Aorta (tissue), 5 donors: ENCODE measurements at regions not wholly inside any gene's neighbourhood (a gene's known extent, or its start where the extent isn't known, plus 50 kb on each side); places are given as distances from the start of the nearest gene placed in this dataset.

Source experiments
- ATAC-seq: fragments of 200-7000 bp; cut with Tn5 transposase; one replicate; pipeline ENCODE4 v1.9.1; 2022; ENCODE audit warnings: moderate library complexity; ENCODE audit not compliant: low FRiP score
- DNase-seq, 2 donors: peaks; one replicate each; pipeline ENCODE4 v3.0.0-alpha.2; 2020
- H3K27ac ChIP-seq, 2 donors: one replicate each; pipeline ENCODE4 v1.5.1; 2013; ENCODE audit warnings: low read length in 2 of 2, mild to moderate bottlenecking in 2 of 2, moderate library complexity in 2 of 2, control low read depth in 1 of 2, inconsistent platforms in 1 of 2, low read depth in 1 of 2
- H3K27me3 ChIP-seq, 2 donors: one replicate each; pipeline ENCODE4 v1.6.1; 2013; ENCODE audit warnings: control low read depth in 1 of 2, low read length in 1 of 2, mild to moderate bottlenecking in 1 of 2, moderate library complexity in 1 of 2; ENCODE audit not compliant: insufficient read depth in 2 of 2, control insufficient read depth in 1 of 2
- H3K36me3 ChIP-seq, 2 donors: one replicate each; pipeline ENCODE4 v1.6.1; 2013; ENCODE audit warnings: control low read depth in 1 of 2, low read length in 1 of 2, mild to moderate bottlenecking in 1 of 2; ENCODE audit not compliant: insufficient read depth in 2 of 2, control insufficient read depth in 1 of 2
- H3K4me1 ChIP-seq, 2 donors: one replicate each; pipeline ENCODE4 v1.6.1; 2013; ENCODE audit warnings: low read length in 2 of 2, control low read depth in 1 of 2, mild to moderate bottlenecking in 1 of 2, moderate library complexity in 1 of 2; ENCODE audit not compliant: insufficient read depth in 2 of 2, control insufficient read depth in 1 of 2
- H3K4me3 ChIP-seq, 2 donors: one replicate each; pipeline ENCODE4 v1.5.1; 2013; ENCODE audit warnings: low read length in 2 of 2, control low read depth in 1 of 2, mild to moderate bottlenecking in 1 of 2
- H3K9me3 ChIP-seq: one replicate; pipeline ENCODE4 v1.6.1; 2013; ENCODE audit warnings: mild to moderate bottlenecking, low read length; ENCODE audit not compliant: control insufficient read depth
- WGBS, 2 donors: extraction: QIAGEN DNeasy Blood & Tissue Kit; methylation state at CpG; one replicate each; pipeline ENCODE4 v1.1.7; 2013; 5-methylcytosine and 5-hydroxymethylcytosine counted together
- intact Hi-C, 2 donors: fragments of 100-400 bp; cut with DNase I; formaldehyde crosslinking; loops; one replicate each; pipeline versions ENCODE4 v1.14.2 to v1.15.0; 2022
- donor health status: healthy with polysubstance abuse.
- donor health status: Bipolar disorder and iron deficiency.
- donor health status: DM: no; HTN: no; CAD: no.
- donor health status: DM: no; HTN: no; CAD: no.
- donor health status: DM: yes; HTN: yes; CAD: no.

DNA sequence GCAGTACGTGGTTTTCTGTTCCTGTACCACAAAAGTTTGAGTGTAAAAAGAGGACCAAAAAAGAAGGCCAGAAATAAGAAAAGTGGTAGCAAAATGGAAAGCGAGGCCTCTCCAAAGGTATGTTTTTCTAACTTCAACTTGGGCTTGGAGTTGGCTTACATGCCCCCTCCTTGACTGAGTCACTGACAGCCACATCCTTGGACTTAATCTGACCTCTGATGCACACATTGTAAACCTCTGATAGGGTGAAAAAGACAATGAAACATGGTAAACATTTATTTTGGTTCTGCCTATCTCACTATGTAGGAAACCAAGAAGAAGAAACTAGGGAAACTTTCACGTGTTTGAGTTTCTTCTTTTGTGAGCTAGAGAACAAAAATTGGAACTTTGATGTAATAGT is 503.2 kb upstream of the ID4 start:
- intact Hi-C loops: no loop called here
- no peak for ATAC-seq

DNA sequence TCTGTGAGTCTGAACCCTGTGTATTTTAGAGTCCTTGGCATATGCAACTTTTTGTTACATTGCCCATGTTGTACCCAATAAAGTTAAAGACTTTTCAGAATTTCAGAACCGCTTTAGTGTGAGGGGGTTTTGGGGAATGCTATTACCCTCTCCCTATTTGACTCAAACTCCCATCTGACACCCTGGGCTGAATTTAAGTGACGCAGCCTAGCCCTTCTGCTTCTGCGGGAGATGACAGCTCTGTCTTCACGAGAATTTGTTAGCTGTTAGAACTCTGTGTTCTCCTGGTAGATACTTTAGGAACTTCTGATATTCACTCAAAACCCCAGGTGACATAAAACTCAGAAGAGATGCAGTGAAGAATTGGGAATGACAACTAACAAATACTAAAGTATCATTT is 500.6 kb upstream of the ID4 start:
- no peak overlapping the region for H3K27ac ChIP-seq

More for the DNA sequence above, 503.2 kb upstream of the ID4 start:
- no peaks in the 10 kb centered on the region for H3K9me3 ChIP-seq
- H3K4me1 ChIP-seq: no peaks in the 10 kb centered on the region
- no peak overlapping the region for H3K27ac ChIP-seq
- no peaks in the 10 kb centered on the region for H3K27me3 ChIP-seq
- 53 to 54% methylated on average over 3 of the region's 3 CpGs for WGBS, 2 donors
- no peaks in the 10 kb centered on the region for H3K36me3 ChIP-seq
- no peak for DNase-seq
- H3K4me3 ChIP-seq: no peak overlapping the region

GRCh38 chr6:19337101-19337500 is 500.1 kb upstream of the ID4 start:
- DNase-seq (no peak), ATAC-seq (no peak)
- Histone ChIP-seq H3K9me3 (no peaks in the 10 kb centered on the region), H3K4me3 (no peak overlapping the region), H3K36me3 (no peaks in the 10 kb centered on the region), H3K4me1 (no peaks in the 10 kb centered on the region), H3K27me3 (no peaks in the 10 kb centered on the region), H3K27ac (no peak overlapping the region)
- 86 to 88% methylated on average over 6 of the region's 6 CpGs for WGBS, 2 donors
- intact Hi-C loops: no loop called here

More for the DNA sequence above, 500.6 kb upstream of the ID4 start:
- WGBS, 2 donors: 91 to 94% methylated on average over 4 of the region's 4 CpGs
- no peak for ATAC-seq
- Histone ChIP-seq H3K27me3 (no peaks in the 10 kb centered on the region), H3K36me3 (no peaks in the 10 kb centered on the region), H3K4me3 (no peak overlapping the region), H3K4me1 (no peaks in the 10 kb centered on the region), H3K9me3 (no peaks in the 10 kb centered on the region)
- intact Hi-C loops: no loop called here
- DNase-seq: no peak

GRCh38 chr6:19342616-19343015 is 494.6 kb upstream of the ID4 start:
- no peaks in the 10 kb centered on the region for H3K36me3 ChIP-seq
- WGBS, 2 donors: 95 to 96% methylated on average over 1 of the region's 1 CpG
- intact Hi-C loops: no loop called here
- H3K27ac ChIP-seq: no peak overlapping the region
- no peak for ATAC-seq
- no peak for DNase-seq
- H3K4me1 ChIP-seq: no peaks in the 10 kb centered on the region
- no peak overlapping the region for H3K4me3 ChIP-seq
- H3K27me3 ChIP-seq: no peaks in the 10 kb centered on the region
- H3K9me3 ChIP-seq: no peaks in the 10 kb centered on the region

DNA sequence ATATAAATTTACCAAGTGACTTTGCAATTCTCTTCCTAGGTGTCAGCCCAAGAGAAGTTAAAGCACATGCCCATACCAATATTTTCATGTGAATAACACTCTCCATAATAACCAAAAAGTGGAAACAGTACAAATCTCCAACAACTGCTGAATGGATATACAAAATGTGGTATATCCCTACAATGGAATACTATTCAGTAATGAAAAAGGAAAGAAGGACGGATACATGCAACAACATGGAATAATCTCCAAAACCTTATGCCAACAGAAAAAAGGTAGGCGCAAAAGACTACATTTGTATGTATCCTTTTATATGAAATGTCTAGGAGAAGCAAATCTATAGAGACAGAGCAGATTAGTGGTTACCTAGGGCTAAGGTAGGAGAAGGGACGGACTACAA is 487.7 kb upstream of the ID4 start:
- no peak for ATAC-seq

DNA sequence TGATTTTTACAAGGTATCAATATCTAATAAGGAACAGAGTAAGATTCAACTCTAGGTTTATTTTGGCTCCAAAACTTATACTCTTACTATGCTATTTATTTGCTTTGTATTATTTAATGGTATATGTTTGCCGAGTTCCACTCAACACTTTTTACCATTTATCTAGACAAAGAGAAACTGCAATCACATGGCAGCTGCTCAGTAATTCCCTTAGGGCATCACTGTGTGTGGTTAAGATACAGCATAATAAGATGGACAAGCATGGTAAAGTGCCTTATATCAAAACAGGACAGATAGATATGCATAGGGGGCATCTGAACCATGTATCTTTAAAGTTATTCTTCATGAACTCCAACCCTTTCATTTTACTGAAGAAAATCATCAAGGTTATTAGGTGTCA is 483.0 kb upstream of the ID4 start:
- no peaks in the 10 kb centered on the region for H3K27me3 ChIP-seq
- H3K4me3 ChIP-seq: no peak overlapping the region
- no peaks in the 10 kb centered on the region for H3K9me3 ChIP-seq
- 33 to 41% methylated on average over 1 of the region's 1 CpG for WGBS, 2 donors
- H3K4me1 ChIP-seq: no peaks in the 10 kb centered on the region
- no peak overlapping the region for H3K27ac ChIP-seq
- intact Hi-C loops: no loop called here
- no peak for DNase-seq
- H3K36me3 ChIP-seq: no peaks in the 10 kb centered on the region
- no peak for ATAC-seq

More for the DNA sequence above, 487.7 kb upstream of the ID4 start:
- Histone ChIP-seq H3K27ac (no peak overlapping the region), H3K4me3 (no peak overlapping the region), H3K27me3 (no peaks in the 10 kb centered on the region), H3K9me3 (no peaks in the 10 kb centered on the region), H3K4me1 (no peaks in the 10 kb centered on the region), H3K36me3 (no peaks in the 10 kb centered on the region)
- intact Hi-C loops: no loop called here
- DNase-seq: no peak
- WGBS, 2 donors: 96 to 98% methylated on average over 3 of the region's 3 CpGs

DNA sequence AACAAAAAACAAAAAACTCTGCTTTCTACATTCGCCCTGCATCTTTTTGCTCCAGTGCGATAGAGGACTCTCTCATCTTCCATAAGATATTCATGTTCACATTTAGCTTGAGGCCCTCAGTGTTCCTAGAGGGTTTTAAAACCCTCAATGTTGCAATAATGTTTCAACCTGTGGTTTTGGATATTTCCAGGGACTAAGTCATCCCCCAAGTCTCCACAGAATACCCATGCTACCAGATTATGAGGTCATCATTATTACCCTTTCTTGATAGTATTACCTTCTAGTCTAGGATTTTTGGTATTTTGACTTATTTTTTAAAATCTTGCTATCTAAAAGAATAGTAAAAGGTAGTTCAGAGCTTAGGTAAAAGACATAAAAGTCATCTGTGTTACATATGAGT is 480.5 kb upstream of the ID4 start:
- ATAC-seq: no peak
- Histone ChIP-seq H3K4me1 (no peaks in the 10 kb centered on the region), H3K9me3 (no peaks in the 10 kb centered on the region), H3K4me3 (no peak overlapping the region), H3K27me3 (no peaks in the 10 kb centered on the region), H3K27ac (no peak overlapping the region), H3K36me3 (no peaks in the 10 kb centered on the region)
- intact Hi-C loops: no loop called here
- no peak for DNase-seq
- 98 to 100% methylated on average over 2 of the region's 2 CpGs for WGBS, 2 donors

- no peaks in the 10 kb centered on the region for H3K4me1 ChIP-seq
- peaks cover 0 to 2% of the 10 kb centered on the region in 2 donors for H3K36me3 ChIP-seq
- intact Hi-C loops: no loop called here
- 76 to 87% methylated on average over 8 of the region's 8 CpGs for WGBS, 2 donors
- no peaks in the 10 kb centered on the region for H3K9me3 ChIP-seq
- H3K27ac ChIP-seq: no peak overlapping the region
- DNase-seq: no peak
- no peak for ATAC-seq
- H3K27me3 ChIP-seq: no peaks in the 10 kb centered on the region
- no peak overlapping the region for H3K4me3 ChIP-seq
These were observed 474.8 kb upstream of the ID4 start for GRCh38 chr6:19362396-19362795.

DNA sequence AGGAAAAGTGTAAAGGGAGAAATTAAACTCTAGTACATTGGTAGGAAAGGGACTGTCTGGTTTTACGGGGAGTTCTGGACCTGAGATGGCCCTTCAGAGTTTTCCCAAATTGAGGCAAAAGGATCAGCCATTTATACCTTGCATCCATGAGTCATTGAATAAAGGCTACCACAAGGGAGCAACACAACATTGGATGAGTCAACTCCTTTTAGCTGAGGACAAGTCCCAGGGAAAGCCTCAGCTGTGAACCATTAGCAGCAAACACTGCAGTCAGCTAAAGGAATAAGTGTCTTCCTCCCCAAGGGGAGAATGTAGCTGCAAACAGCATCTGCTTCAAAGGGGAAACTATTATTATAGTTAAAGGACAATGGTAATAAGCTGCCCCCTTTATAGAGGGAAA is 468.7 kb upstream of the ID4 start:
- intact Hi-C loops: no loop called here
- DNase-seq (no peak), ATAC-seq (no peak)
- H3K4me1 ChIP-seq: no peaks in the 10 kb centered on the region
- no peaks in the 10 kb centered on the region for H3K9me3 ChIP-seq
- no peak overlapping the region for H3K27ac ChIP-seq
- H3K4me3 ChIP-seq: no peak overlapping the region
- WGBS, 2 donors: 97 to 98% methylated on average over 1 of the region's 1 CpG
- H3K27me3 ChIP-seq: no peaks in the 10 kb centered on the region
- no peaks in the 10 kb centered on the region for H3K36me3 ChIP-seq
